ENCODE measurements at regions not wholly inside any gene's neighbourhood (a gene's known extent, or its start where the extent isn't known, plus 50 kb on each side); places are given as distances from the start of the nearest gene placed in this dataset.

DNA sequence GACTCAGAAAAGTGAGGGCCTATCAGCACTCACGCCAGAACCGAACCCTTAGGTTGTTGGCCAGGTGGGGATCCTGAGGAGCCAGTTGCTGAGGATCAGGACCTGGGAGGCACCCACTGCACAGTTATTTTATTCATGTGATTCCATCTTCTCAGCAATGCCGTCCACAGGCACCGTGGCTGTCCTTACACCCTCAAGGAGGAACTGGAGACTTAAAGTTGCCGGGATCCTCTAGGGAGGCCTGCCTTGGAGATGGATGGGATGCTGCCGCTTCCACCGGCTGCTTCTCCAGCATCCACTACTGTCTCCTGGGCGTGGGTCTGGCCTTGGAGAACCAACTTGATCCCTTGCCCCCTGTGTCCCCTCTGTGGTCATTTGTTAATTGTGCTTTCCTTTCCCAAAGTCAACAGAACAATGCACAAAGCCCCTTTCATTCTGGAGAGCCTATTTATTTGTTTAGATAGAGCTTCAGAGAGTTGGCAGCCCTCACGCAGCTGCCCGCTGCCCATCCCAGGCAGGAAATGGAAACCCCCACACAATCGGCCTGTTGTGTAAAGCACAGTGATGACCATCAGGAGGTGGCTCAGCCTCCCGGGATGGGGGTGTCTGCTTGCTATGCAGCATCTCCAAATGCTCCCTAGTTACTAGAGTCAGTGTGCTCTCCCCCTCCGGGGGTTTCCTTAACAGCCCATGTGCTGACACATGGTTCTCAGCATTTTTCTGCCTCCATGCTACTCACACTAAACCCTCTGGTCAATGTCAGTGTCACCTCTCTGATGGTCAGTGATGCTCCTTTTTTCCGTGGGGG, 52.9 kb upstream of the IGFBP3 start:
- DNase-seq (ENCODE audit: low read depth in 3 of 3) = no peak

DNA sequence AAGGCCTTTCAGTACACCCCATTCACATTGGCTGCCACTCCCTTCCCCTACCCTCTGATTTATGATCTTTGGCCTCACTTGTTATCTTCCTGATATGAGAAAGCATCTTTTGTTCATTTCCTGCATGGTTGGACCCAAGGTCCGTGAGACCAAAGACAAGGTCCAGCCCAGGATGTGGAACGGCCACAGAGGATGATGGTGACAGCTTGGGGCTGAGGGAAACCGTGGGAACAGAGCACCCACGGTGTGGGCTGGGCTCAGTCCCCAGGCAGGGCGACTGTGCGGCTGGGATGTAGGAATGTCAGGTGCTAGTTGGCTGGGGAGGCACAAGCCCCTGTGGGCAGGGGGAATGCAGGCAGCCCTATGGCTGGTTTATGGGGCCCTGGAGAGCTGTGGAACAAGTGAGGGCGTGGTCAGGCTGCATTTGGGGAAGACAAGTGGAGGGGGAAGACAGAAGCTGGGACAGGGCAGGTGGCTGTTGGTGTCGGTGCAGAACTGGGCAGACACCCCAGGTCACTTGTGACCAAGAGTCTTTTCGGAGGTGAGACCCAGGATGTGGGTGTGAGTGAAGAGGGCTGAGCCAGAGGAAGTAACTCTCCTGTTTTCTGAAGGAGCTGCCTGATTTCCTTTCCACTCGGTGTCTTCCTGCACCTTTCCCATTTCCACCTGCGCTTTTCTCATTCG, 51.7 kb upstream of the IGFBP3 start:
- DNase-seq (ENCODE audit: low read depth in 3 of 3) = no peak

DNA sequence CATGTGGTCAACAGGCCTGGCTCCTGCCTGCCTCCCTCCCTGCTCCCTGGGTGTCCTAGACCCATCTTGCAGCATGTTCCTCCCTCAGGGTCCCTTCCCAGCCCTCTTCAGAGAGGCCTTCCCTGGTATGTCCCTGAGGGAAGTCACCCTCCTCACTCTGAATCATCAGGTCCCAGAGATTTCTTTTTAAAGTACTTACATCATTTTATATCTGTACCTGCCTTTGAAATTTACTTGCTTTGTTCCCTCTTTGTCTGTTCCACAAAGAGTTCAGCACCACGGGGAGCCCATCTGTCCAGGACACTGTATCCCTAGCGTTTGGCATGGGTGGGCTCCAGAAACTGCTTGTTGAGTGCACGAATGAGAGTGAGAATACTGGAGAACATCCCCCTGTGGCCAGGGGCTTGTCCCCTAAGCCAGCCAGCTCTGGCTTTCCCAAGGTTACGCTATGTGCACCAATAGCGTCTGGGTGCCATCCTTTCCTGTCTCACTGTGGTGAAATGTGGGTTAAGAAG, 50.6 kb upstream of the IGFBP3 start:
- no peak for DNase-seq (ENCODE audit: low read depth in 3 of 3)

DNA sequence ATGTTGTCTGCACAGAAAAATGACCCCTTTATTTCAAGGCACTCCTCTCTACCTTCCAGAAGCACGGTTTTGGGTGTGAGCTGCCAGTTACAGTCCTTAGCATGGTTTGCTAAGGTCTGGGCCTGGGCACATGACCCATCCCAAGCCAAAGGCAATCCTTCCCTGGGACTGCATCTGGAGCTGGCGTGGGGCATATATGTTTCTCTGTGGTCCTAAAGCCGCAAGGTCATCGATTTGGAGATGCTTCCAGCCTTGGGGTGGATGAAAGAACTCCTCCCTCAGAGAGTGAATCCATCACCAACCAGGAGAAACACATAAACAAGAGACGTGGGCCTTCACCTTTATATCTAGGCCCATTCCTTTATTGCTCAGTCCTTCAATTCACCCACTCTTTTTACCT, 50.1 kb upstream of the IGFBP3 start:
- no peak for DNase-seq (ENCODE audit: low read depth in 3 of 3)
